ENCODE measurements at regions not wholly inside any gene's neighbourhood (a gene's known extent, or its start where the extent isn't known, plus 50 kb on each side); places are given as distances from the start of the nearest gene placed in this dataset.

DNA sequence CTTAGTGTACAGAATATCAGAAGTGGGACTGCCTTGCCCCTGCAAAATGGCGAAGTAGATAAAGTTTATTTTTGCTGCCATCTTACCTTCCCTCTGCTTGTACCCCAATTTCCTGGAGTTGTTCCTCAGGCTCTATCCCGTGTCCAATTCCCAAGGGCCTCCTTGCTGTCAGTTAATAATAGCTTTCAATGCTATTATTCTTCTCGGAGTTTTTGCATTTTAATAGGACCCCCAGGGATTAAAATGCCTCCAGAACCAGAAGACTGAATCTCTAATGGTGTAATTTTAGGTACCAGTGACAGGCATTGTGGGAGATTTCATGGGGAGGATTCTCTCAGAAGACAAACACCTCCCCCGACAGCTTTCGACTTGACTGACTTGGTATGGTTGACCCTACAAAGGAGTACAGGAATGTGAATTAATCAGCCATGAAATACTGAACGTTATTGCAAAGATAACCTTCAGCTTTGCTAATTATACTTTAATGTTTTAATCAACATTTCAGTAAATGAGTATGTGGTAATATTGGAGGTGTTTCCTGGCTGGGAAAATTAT lies 75.2 kb downstream of the ZNF22 start:
- no peaks in the 10 kb centered on the region for H3K27me3 ChIP-seq
- DNase-seq: no peak
- H3K4me1 ChIP-seq: no peaks in the 10 kb centered on the region
- intact Hi-C loops (cut with DNase I): no loop called here
- WGBS (ENCODE audit: insufficient coverage, low coverage, low lambda C conversion rate, missing lambda C conversion rate): 45% methylated on average over 5 of the region's 6 CpGs
- TF ChIP-seq POLR2A (IDR thresholded peaks at IDR 0.05): no peak
- H3K27ac ChIP-seq: no peak overlapping the region
- no peaks in the 10 kb centered on the region for H3K36me3 ChIP-seq
- no peak for ATAC-seq
- no peaks in the 10 kb centered on the region for H3K9me3 ChIP-seq
- H3K4me3 ChIP-seq: no peak overlapping the region

DNA sequence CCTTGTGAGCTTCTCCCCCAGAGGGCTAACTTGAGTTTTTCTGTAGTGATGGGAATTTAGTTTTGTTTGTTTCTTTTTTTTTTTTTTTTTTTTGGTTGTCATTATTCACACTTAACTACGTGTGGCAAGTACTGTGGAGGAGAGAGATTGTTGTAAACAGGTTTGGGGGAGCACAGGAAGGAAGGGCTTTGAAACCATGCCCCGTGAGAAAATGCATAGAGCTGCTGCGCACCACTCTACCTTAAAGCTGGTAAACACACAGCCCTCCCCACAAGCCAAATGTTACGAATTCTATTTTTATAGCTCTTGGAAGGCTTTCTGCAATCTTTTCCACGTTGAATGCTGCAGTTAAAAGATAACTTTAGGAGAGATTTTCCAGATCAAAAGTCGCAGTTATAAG lies 76.2 kb downstream of the ZNF22 start:
- no peaks in the 10 kb centered on the region for H3K27me3 ChIP-seq
- H3K36me3 ChIP-seq: no peaks in the 10 kb centered on the region
- DNase-seq (no peak), ATAC-seq (no peak)
- intact Hi-C loops (cut with DNase I): no loop called here
- no peak overlapping the region for H3K27ac ChIP-seq
- H3K4me1 ChIP-seq: no peaks in the 10 kb centered on the region
- H3K9me3 ChIP-seq: no peaks in the 10 kb centered on the region
- no peak overlapping the region for H3K4me3 ChIP-seq
- no peak for TF ChIP-seq POLR2A (IDR thresholded peaks at IDR 0.05)
- TF ChIP-seq, protein P1, sequence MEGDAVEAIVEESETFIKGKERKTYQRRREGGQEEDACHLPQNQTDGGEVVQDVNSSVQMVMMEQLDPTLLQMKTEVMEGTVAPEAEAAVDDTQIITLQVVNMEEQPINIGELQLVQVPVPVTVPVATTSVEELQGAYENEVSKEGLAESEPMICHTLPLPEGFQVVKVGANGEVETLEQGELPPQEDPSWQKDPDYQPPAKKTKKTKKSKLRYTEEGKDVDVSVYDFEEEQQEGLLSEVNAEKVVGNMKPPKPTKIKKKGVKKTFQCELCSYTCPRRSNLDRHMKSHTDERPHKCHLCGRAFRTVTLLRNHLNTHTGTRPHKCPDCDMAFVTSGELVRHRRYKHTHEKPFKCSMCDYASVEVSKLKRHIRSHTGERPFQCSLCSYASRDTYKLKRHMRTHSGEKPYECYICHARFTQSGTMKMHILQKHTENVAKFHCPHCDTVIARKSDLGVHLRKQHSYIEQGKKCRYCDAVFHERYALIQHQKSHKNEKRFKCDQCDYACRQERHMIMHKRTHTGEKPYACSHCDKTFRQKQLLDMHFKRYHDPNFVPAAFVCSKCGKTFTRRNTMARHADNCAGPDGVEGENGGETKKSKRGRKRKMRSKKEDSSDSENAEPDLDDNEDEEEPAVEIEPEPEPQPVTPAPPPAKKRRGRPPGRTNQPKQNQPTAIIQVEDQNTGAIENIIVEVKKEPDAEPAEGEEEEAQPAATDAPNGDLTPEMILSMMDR (IDR thresholded peaks at IDR 0.05): no peak
- WGBS (ENCODE audit: insufficient coverage, low coverage, low lambda C conversion rate, missing lambda C conversion rate): 34% methylated on average over 6 of the region's 6 CpGs

DNA sequence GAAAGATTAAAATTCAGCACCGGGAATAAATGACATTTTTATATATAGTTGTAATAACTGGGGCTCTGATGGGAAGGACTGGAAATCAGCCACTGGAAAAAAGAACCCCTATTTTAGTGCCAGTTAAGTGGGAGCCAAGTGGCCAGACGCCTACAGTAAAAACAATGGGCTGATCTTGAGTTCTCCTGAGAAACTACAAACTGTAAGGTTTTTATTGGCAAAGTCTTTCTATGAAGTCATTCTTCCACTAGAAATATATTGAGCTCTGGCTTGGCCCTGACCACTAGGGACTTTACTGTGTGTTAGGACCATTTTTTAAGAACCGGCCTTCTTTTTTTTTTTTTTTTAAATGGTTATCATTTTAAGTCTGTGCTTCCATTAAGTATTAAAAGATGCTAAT lies 79.6 kb downstream of the ZNF22 start:
- H3K9me3 ChIP-seq: no peaks in the 10 kb centered on the region
- TF ChIP-seq POLR2A (IDR thresholded peaks at IDR 0.05): no peak
- TF ChIP-seq, protein P1 (IDR thresholded peaks at IDR 0.05): no peak
- no peak overlapping the region for H3K27ac ChIP-seq
- H3K27me3 ChIP-seq: no peaks in the 10 kb centered on the region
- no peak for ATAC-seq
- no peak for DNase-seq
- no peak overlapping the region for H3K4me3 ChIP-seq
- intact Hi-C loops (cut with DNase I): no loop called here
- no peaks in the 10 kb centered on the region for H3K36me3 ChIP-seq
- H3K4me1 ChIP-seq: no peaks in the 10 kb centered on the region
- 85% methylated on average over 3 of the region's 3 CpGs for WGBS (ENCODE audit: insufficient coverage, low coverage, low lambda C conversion rate, missing lambda C conversion rate)

GRCh38 chr10:45082176-45082575 lies 81.5 kb downstream of the ZNF22 start:
- intact Hi-C loops (cut with DNase I): no loop called here
- Histone ChIP-seq H3K4me1 (no peaks in the 10 kb centered on the region), H3K4me3 (no peak overlapping the region), H3K36me3 (no peaks in the 10 kb centered on the region), H3K9me3 (no peaks in the 10 kb centered on the region), H3K27ac (no peak overlapping the region), H3K27me3 (no peaks in the 10 kb centered on the region)
- ATAC-seq: no peak
- TF ChIP-seq POLR2A (IDR thresholded peaks at IDR 0.05): no peak
- TF ChIP-seq, protein P1 (IDR thresholded peaks at IDR 0.05): no peak
- DNase-seq: no peak
- 73% methylated on average over 1 of the region's 1 CpG for WGBS (ENCODE audit: insufficient coverage, low coverage, low lambda C conversion rate, missing lambda C conversion rate)

DNA sequence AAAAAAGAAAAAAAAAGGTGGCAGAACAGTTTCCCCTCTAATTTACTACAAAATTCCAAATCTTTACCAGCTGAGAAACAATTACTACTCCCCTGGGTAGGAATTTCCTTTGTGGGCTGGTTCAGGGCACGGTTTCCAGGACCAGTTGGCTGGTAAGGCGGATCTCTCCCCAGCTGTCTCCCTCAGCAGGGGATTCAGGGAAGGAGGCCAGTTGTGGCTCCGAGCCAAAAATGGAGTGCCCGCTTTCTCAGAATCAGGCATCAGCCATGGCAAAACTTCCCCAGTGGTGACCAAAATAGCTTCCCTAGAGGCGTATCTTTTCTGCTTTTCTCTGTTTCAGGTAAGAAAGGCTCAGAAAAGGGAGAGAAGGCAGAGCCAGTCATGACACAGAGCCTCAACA lies 91.2 kb downstream of the ZNF22 start:
- WGBS (ENCODE audit: insufficient coverage, low coverage, low lambda C conversion rate, missing lambda C conversion rate): 81% methylated on average over 3 of the region's 5 CpGs

More for the DNA sequence above, 91.2 kb downstream of the ZNF22 start:
- H3K36me3 ChIP-seq: no peaks in the 10 kb centered on the region
- no peaks in the 10 kb centered on the region for H3K4me1 ChIP-seq
- H3K27ac ChIP-seq: no peak overlapping the region
- intact Hi-C loops (cut with DNase I): no loop called here
- no peak overlapping the region for H3K4me3 ChIP-seq
- no peaks in the 10 kb centered on the region for H3K27me3 ChIP-seq
- TF ChIP-seq, protein P1 (IDR thresholded peaks at IDR 0.05): no peak
- no peak for TF ChIP-seq POLR2A (IDR thresholded peaks at IDR 0.05)
- no peak for DNase-seq
- no peak for ATAC-seq
- H3K9me3 ChIP-seq: no peaks in the 10 kb centered on the region

Measured in right lobe of liver (tissue), 6 donors.